H1 (cell line): ENCODE measurements at regions not wholly inside any gene's neighbourhood (a gene's known extent, or its start where the extent isn't known, plus 50 kb on each side); places are given as distances from the start of the nearest gene placed in this dataset.

ENCODE experiments used
- CHD2 ChIP-seq: IDR thresholded peaks from 2 replicates; pipeline ENCODE4 v1.6.1; 2012; ENCODE audit warnings: low read length, improper control_type of control experiment
- CTCF ChIP-seq, 3 experiments: IDR thresholded peaks; 1 replicate in 2 of 3; 2 replicates in 1 of 3; pipeline versions ENCODE4 v1.5.1 to v1.6.1; 2011; ENCODE audit warnings: low read length in 3 of 3, mild to moderate bottlenecking in 3 of 3, inconsistent platforms in 2 of 3, low read depth in 1 of 3, moderate library complexity in 1 of 3; ENCODE audit not compliant: insufficient read depth in 1 of 3; ENCODE audit errors: control extremely low read depth in 1 of 3
- EGR1 ChIP-seq: IDR thresholded peaks from 2 replicates; pipeline ENCODE4 v1.6.1; 2011; ENCODE audit warnings: low read depth, low read length, borderline replicate concordance
- EP300 ChIP-seq, 2 experiments: IDR thresholded peaks; 1 replicate in 1 of 2; 2 replicates in 1 of 2; pipeline ENCODE4 v1.6.1; 2011 to 2012; ENCODE audit warnings: low read depth in 2 of 2, low read length in 2 of 2, mild to moderate bottlenecking in 2 of 2, borderline replicate concordance in 1 of 2, inconsistent platforms in 1 of 2, moderate library complexity in 1 of 2
- FOSL1 ChIP-seq: IDR thresholded peaks from 2 replicates; pipeline ENCODE4 v1.6.1; 2011; ENCODE audit warnings: mild to moderate bottlenecking, low read depth, low read length, moderate library complexity; ENCODE audit not compliant: insufficient read depth
- KDM1A ChIP-seq: fragments of 200-600, 300-600 bp; sonication (generic); IDR thresholded peaks from 2 replicates; pipeline ENCODE4 v1.7.1; 2016; ENCODE audit warnings: mild to moderate bottlenecking, low read length, borderline replicate concordance
- POLR2AphosphoS5 ChIP-seq: IDR thresholded peaks from 2 replicates; pipeline ENCODE4 v1.6.1; 2011; ENCODE audit warnings: low read depth, low read length
- SUZ12 ChIP-seq: fragments of 200-600 bp; sonication (generic); IDR thresholded peaks from 2 replicates; pipeline ENCODE4 v1.6.1; 2012; ENCODE audit warnings: mild to moderate bottlenecking, inconsistent platforms, low read length, moderate library complexity, mixed read lengths
- TAF1 ChIP-seq: IDR thresholded peaks from 2 replicates; pipeline ENCODE4 v1.6.1; 2011; ENCODE audit warnings: mild to moderate bottlenecking, low read depth, low read length
- YY1 ChIP-seq: IDR thresholded peaks from 2 replicates; pipeline ENCODE4 v1.6.1; 2011; ENCODE audit warnings: low read depth, mild to moderate bottlenecking, low read length

- TF ChIP-seq YY1 (no peak), EP300 (IDR thresholded peaks at IDR 0.05; ENCODE audit: borderline replicate concordance in 1 of 2, low read depth in 2 of 2, low read length in 2 of 2) (no peak), POLR2AphosphoS5 (no peak), TAF1 (no peak), KDM1A (no peak), CHD2 (no peak), EGR1 (no peak), CTCF (IDR thresholded peaks at IDR 0.05; ENCODE audit: control extremely low read depth in 1 of 3, insufficient read depth in 1 of 3, low read depth in 1 of 3, low read length in 3 of 3) (no peak), FOSL1 (no peak), SUZ12 (no peak)
Measured at GRCh38 chr2:186229265-186229664, 256.8 kb upstream of the ZC3H15 start.
